DMS 273 (cell line): ENCODE measurements at regions not wholly inside any gene's neighbourhood (a gene's known extent, or its start where the extent isn't known, plus 50 kb on each side); places are given as distances from the start of the nearest gene placed in this dataset.
"Not testable (repeated sequence)": the region's sequence is repeated elsewhere in the genome, so short reads cannot be mapped to it uniquely, and the experiment has no call there.

Source experiments
- DNase-seq: peaks from one replicate; lab custom pipeline; 2025; ENCODE audit not compliant: unreplicated experiment; lab: John Stamatoyannopoulos, UW

DNA sequence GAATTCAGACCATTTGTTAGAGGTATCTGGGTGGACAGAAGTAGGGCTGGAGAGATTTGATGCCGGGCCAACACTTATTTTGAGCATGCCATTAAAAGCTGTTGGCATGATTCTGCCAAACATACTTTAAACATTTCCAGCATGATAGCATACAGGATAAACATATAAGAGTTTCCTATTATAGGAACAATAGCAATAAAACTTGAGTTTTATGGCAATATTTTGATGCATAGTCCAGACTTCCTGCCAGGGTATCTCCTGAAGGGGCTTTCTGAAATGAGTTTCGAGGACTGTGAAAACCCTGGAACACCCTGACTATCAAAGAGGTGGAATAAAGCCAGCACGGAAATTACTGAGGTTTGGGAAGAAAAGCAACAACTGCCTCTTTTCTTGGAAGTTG is 1398.0 kb upstream of the NXPH2 start:
- DNase-seq: peak; percentile 44

DNA sequence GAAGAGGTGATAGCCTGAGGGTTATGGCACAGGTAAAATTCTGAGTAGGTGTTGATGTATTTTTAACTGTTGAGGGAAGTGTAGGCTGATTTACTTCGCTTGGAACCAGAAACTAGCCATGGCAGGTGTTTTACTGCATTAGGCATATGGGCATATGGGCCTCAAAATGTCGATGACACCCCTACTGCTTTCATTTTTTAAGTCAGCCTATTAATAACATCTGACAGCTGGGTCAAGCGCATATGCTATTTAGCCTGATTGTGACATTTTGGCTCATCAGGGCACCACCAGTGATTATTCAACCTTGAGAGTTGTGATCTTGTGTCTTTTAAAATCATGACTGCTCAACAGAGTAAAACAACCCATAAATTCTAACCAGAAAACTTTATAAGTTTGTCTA is 1396.9 kb upstream of the NXPH2 start:
- peak; percentile 73 for DNase-seq

DNA sequence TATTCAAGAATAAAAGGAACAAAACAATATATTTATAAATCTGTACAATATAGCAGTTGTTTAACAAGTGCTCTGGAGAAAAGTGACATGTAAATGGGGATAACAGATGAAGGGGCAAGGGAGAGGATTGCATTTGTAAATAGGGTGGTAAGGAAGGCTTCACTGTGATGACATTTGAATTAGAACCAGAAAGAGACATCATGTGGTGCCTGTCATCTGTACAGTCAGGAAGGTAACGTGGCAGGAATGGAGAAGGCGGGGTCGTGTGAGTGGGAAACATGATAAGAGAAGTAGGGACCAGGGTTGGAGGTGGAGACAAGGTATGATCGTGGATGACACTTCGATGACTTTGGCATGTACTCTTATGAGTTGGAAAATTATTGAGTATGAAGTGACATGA is 1393.6 kb upstream of the NXPH2 start:
- no peak for DNase-seq

DNA sequence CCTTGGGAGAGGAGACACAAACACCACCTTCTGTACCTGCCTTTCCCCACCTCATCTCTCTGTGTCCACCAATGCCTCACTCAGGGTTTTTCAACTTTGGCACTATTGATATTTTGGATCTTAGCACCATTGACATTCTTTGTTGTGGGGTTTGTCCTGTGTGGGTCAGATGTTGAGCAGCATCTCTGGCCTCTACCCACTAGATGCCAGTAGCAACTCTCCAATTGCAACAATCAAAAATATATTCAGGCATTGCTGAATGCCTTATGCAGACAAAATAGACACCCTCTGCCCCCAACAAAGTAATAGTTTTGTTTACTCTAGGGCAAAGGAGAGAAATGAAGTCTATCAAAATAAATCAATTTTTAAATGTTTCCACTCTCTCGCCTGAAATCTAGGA is 1384.3 kb upstream of the NXPH2 start:
- no peak for DNase-seq

DNA sequence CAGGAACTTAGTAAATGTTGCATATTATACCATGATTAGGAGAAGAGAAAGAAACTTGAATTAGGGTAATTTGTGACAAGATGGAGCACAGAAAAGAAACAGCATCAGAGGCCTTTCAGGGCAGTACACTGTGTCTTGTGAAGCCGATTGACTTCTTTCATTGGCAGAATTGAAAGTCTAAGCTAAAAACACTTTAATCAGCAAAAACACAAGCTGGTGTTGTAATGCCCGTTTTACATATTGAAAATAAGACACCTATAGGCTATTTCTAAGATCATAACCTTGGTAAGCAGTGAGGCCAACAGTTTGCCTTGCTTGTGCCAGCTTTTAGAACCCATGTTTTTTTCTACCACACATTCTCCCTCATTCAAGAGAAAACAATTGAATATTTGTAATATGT is 1378.1 kb upstream of the NXPH2 start:
- DNase-seq: no peak

DNA sequence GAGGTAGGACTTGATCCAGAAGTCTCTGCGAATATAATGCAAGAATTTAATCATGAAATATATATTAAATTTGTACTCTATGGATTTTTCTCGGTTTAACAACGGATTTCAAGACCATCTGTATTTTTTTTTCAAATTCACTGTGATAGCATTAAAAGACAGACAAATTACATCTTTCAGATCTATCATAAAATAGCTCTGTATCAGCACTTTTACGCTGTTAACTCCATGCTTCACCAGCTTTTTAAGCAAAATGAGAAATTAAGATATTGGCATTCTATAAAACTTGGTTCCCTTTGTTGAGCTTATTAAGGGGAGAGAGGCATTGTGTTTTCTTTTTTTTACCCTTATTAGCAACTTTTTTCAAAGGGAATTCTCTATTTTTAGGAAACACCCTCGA is 1377.6 kb upstream of the NXPH2 start:
- no peak for DNase-seq

DNA sequence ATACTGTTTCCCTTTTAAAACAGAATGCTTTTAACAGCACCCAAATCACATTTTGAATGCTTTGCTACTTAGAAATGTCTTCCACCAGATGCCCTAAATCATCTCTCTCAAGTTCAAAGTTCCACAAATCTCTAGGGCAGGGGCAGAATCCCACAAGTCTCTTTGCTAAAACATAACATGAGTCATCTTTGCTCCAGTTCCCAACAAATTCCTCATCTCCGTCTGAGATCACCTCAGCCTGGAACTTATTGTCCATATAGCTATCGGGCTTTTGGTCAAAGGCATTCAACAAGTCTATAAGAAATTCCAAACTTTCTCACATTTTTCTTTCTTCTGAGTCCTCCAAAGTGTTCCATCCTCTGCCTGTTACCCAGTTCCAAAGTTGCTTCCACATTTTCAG is 1374.5 kb upstream of the NXPH2 start:
- DNase-seq: no peak

DNA sequence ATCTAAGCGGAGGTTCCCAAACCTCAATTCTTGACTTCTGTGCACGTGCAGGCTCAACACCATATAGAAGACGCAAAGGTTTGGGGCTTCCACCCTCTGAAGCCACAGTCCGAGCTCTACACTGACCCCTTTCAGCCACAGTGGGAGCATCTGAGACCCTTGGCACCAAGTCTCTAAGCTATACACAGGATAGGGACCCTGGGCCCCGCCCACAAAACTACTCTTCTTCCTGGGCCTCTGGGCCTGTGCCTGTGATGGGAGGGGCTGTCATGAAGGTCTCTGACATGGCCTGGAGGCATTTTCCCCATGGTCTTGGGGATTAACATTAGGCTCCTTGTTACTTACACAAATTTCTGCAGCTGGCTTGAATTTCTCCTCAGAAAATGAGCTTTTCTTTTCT is 1374.1 kb upstream of the NXPH2 start:
- no peak for DNase-seq

DNA sequence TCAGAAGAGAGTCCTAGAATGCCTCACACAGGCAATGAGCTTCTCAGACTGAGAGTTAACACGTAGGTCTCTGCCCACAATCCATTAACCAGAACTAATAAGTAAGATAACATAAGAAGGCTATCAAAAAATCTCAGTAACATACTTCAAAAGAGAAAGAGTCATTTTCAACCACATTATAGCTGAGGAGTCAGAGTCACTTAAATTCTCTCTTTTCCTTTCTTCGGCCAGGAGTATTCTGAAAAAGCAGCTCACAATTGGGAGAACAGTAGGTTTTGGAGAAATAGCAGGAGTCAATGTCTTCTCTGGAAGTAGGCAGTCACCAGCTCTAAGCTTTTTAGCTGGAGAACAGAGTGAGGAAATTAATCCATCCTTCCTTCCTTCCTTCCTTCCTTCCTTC is 1364.4 kb upstream of the NXPH2 start:
- DNase-seq: no peak

DNA sequence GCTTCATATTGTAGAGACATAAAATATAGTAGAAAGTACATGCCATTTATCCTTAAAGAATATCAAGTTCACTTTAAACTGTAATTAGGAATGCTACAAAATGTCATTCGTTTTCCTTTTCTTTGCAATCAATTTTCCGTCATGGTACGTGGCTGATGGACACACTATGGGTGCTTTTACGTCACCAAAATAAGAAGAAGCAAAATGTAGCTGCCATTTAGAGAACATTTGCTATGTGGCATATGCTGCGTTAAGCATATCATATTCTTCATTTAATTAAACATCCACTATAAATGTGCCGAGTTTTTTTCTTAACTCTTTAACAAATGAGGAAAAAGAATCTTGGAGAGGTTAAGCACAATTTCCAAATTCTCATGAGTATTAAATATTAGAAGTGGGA is 1358.5 kb upstream of the NXPH2 start:
- DNase-seq: no peak

DNA sequence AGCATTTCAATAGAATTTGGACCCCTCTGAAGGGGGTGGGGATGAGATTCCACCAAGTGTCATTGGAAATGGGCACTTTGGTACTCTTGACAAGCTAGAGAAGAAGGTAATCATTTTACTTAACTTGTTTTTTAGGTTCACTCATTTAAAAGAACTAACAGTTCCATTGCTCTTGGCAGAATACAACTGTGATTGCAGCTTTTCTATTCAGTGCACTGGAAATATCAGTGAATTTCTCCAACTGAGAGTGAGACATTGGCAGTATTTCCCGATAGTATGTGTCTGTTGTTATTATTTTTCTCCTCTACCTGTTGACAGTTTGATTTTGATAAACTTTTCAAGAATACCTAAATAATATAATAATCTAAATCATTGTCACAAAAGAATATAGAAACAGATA is 1356.7 kb upstream of the NXPH2 start:
- DNase-seq: no peak

DNA sequence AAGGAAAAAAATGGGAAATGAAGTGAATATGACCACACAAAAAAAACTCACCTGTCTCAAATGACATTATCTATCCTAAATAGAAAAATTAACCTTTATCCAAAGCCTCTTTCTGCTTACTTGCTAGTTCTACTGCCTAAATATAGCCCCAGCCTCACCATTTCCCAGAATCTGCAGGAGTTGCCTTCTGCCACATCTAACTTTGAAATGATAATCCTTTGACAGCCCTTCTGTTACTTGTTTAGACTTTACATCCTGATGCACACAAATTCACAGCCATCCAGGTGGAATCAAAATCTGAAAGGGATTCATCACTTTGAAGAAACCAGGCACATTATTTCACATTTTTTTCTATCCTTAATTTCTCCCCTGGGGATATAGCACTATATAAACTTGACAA is 1356.2 kb upstream of the NXPH2 start:
- peak; percentile 13 for DNase-seq

DNA sequence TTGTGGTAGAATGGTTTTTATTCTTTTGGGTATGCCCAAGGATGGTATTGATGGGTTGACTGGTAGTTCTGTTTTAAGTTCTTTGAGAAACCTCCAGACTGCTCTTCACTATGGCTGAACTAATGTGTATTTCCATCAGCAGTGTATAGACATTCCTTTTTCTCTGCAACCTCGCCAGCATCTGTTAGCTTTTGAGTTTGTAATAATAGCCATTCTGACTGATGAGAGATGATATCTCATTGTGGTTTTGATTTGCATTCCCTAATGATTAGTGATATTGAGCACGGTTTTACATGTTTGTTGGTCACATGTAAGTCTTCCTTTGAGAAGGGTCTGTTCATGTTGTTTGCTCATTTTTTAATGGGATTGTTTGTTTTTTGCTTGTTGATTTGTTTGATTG is 1348.7 kb upstream of the NXPH2 start:
- no peak for DNase-seq

DNA sequence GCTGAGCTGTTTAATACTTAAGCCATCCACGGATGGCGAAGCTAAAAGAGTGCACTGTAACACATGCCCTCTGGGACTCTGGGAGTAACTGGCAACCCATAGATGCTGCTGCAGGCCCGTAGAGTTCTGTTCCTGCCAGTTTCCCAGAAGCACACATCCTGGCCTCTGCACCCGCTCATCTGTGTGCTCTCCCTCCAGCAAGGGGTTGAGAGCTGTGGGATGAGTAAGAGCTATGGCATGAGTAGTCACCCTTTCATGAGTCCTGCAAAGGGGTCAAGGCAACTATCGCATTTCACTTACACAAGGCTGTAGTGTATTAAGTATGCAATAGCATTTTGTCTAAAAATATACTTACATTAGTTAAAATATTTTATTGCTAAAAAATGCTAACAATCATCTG is 1341.8 kb upstream of the NXPH2 start:
- DNase-seq: no peak

DNA sequence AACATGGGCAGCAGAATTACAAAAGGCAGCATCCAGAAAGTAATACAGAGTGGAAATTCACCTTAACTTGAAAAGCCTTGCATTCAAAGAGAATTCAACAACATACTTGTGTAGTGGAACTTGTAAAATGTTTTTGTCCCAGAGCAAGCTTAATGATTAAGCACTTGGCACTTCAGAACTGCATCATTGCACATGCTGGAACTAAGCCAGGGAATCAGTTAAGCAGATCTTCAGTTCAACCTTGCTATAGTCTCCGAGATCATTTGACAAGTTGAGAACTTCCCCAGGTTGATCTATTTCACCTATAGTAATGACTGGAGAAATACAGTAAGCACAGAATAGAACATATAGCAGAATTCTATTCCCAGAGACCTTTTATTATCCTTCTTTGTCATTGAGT is 1337.2 kb upstream of the NXPH2 start:
- DNase-seq: peak; percentile 17

DNA sequence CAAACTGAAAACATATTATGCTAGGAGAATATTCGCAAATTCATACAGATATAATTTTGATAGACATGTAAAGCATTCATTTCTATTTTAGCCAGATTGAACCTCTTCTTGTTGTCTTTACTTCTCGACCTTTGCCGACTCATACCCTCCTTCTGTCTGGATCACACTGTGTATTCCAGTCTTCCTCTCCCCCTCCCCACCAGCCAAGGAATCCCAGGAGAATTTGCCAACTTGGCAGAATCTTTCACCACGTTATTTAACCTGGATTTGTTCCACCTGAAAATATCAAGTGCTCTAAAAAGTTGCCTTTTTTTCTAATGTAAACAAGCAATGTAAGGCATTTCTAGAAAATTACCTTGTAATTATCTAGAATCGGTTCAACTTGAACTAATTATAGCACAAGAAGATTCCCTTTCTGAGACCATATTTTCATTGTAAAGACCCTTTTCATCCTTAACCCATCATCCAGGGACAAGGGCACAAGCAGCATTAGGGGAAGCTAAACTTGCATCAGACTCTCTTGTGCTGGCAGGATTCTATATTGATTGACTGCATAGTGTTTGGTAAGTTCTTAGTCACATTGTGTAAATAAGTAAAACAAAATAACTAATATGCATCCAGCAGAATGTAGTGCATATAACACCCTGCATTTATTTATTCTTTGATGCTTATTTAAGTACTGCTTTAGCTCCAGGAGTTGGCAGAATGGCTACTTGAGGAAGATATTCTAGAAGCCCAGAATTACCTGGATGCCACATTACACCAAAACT is 1328.7 kb upstream of the NXPH2 start:
- DNase-seq: no peak

DNA sequence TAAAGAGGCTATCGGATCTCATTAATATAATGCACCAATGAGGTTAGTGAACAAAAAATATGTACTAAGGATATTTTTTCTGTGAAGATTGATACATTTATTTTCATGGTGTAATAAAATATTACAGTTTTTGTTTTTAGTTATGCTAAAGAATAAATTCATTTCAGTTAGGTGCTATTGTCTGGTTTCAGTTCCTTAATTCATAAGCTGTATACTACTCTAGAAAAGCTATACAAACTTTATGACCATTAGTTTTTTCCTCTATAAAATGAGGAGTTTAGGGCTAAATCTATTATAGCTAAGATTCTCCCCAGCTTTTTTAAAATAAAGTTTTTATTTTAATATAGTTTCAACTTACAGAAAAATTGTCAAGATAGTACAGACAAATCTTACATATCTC is 1311.7 kb upstream of the NXPH2 start:
- DNase-seq: no peak

DNA sequence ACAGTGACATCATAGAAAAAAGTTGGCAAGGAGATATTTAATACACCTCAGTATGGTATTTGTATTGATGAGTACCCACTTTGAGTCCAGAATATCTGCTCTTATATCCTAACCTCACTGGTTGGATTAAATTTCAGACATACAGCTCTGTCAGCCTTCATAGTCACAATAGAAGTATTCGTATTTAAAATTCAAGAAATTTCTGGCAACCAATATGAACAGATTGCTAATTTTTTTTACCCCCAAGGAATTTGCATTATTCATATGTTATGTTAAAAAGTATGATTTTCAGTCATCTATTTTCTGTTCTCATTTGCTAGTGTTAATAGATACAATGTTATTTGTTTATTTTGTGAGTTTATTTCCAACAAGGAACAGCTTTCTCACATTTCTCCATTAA is 1306.8 kb upstream of the NXPH2 start:
- DNase-seq: no peak

DNA sequence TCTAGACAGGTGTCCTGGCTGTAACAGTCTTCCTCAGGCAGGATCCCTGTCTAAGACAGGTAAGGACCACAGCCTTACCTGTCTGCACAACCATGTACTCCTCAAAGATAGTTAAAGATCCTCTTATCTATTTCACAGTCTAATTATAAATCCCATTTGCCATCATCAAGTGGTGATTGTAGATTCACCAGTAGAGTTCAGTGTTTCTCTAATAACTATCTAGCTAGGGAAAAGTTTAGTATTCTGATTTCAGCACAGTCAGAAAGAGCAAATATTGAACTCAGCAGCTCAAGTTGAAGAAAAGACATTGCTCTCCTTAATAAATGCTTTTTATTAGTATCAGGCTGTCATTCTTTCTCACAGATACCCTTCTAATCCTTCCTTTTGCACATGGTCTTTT is 1305.5 kb upstream of the NXPH2 start:
- DNase-seq: peak; percentile 3

DNA sequence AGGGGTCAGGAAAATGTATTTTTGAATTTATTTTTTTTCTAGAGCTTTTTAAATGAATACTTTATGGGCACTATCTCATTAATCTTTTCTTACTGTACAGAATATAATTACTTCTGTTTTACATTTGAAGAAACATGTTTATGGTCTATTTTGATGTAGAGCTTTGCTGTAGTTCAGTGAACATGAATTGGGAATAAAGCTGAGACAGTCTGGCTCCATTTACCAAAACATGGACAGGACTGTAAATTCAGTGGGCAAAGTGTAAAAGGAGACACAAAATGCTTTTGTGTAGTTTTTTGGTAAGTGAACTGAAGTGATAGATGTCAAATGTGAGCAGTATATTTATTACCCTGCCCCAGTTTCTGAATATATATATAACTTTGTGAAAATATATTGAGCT is 1298.8 kb upstream of the NXPH2 start:
- DNase-seq: no peak

DNA sequence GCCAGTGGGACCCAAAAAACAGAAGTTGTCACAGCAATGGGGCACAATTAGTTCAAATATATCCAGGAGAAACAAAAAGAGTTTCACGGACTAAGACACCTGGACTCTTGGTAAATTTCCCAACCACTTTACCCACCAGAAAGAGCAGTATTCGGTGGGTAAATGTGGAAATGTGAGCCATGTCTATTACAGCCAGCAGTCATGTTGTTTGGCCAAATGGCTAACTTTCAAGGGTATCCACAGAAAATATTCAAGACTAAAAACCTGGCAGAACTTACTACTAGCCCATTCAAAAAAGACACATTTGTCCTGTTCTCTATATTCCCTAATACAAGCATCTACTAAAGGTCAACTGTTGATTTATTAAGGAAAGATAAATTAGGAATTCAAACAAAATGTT is 1296.0 kb upstream of the NXPH2 start:
- no peak for DNase-seq

DNA sequence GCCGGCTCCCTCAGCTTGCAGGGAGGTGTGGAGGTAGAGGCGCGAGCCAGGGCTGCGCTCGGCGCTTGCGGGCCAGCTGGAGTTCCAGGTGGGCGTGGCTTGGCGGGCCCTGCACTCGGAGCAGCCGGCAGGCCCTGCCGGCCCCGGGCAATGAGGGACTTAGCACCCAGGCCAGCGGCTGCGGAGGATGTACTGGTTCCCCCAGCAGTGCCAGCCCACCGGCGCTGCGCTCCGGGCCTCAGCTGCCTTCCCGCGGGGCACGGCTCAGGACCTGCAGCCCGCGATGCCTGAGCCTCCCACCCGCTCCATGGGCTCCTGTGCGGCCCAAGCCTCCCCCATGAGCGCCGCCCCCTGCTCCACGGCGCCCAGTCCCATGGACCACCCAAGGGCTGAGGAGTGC is 1293.6 kb upstream of the NXPH2 start:
- DNase-seq: not testable (repeated sequence)

DNA sequence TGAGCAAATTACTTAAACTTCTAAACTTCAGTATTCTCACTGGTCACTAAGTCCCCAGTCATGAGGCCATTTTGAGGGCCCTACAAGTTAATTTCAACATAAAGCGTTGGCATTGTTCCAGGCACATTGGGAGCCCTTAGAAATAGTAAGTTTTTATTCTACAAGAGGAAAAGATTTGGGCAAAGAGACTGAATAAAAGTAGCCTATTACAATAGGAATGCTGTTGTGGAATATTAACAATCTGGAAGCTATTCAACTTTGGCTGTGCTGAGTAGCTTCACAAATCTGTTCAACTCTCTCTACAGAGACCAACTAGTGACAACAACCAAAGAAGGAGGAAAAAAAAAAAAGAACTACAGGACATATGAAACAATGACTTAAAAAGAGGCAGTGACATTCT is 1287.5 kb upstream of the NXPH2 start:
- DNase-seq: no peak

DNA sequence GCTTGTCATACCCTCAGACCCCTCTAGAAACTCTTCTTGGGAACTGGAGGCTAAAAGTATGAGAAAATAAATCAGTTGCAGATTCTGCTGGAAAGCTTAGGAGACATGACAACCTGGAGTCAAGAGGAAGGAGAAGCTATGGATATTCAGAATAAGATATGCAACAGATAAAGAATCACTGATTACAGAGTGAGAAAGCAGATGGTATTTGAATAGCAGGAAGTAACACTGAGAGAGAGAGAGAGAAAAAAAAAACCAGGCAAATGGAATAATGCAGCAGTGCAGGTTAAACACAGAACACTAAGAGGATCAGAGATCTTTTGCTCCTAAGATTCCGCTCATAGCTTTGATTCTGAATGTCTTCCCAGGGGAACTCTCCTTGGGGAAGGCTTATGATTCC is 1284.1 kb upstream of the NXPH2 start:
- DNase-seq: peak; percentile 14
